K562 (cell line): ENCODE measurements at regions not wholly inside any gene's neighbourhood (a gene's known extent, or its start where the extent isn't known, plus 50 kb on each side); places are given as distances from the start of the nearest gene placed in this dataset.
A peak's percentile ranks its signal among the peaks of the same experiment; 100 is the strongest.

ENCODE experiments used
- CREB3 ChIP-seq: fragments of 450-650 bp; conservative IDR thresholded peaks from 2 replicates; pipeline ENCODE4 v1.6.1; 2016; ENCODE audit warnings: missing genetic modification characterization, low read depth, mild to moderate bottlenecking, missing compliant biosample characterization, moderate library complexity
- LCOR ChIP-seq: sonication (generic); formaldehyde crosslinking; IDR thresholded peaks from 2 replicates; pipeline ENCODE4 v1.8.0; 2022; ENCODE audit warnings: mild to moderate bottlenecking, missing genetic modification reagents
- LEF1 ChIP-seq: fragments of 450-650 bp; IDR thresholded peaks from 2 replicates; pipeline ENCODE4 v1.6.1; 2016; ENCODE audit warnings: mild to moderate bottlenecking
- MAFK ChIP-seq: IDR thresholded peaks from 2 replicates; pipeline ENCODE4 v1.6.1; 2011; ENCODE audit warnings: low read length, improper control_type of control experiment
- MLX ChIP-seq, 2 experiments: fragments of 450-650 bp in 1 of 2; sonication (generic) in 1 of 2; formaldehyde crosslinking; conservative IDR thresholded peaks; 2 replicates each; pipeline versions ENCODE4 v1.4.0 to v1.8.1; 2020 to 2022; ENCODE audit warnings: mild to moderate bottlenecking in 1 of 2, missing genetic modification reagents in 1 of 2
- PREB ChIP-seq: sonication (generic); formaldehyde crosslinking; IDR thresholded peaks from 2 replicates; pipeline ENCODE4 v1.8.1; 2023; ENCODE audit warnings: mild to moderate bottlenecking, missing genetic modification reagents
- SMARCA5 ChIP-seq: fragments of 450-650 bp; IDR thresholded peaks from 2 replicates; pipeline ENCODE4 v1.6.1; 2016
- SMARCE1 ChIP-seq: fragments of 450-650 bp; IDR thresholded peaks from 2 replicates; pipeline ENCODE4 v1.7.1; 2016; ENCODE audit warnings: mild to moderate bottlenecking
- SOX6 ChIP-seq: fragments of 450-650 bp; IDR thresholded peaks from 2 replicates; pipeline ENCODE4 v1.6.1; 2014; ENCODE audit warnings: mild to moderate bottlenecking
- STAG1 ChIP-seq: sonication (generic); formaldehyde crosslinking; IDR thresholded peaks from 2 replicates; pipeline ENCODE4 v1.5.0; 2020; ENCODE audit warnings: missing genetic modification reagents, borderline replicate concordance
- TEAD4 ChIP-seq, 2 experiments: sonication (generic) in 1 of 2; formaldehyde crosslinking in 1 of 2; IDR thresholded peaks; 2 replicates each; pipeline versions ENCODE4 v1.6.1 to v1.8.0; 2012 to 2022; ENCODE audit warnings: borderline replicate concordance in 1 of 2, inconsistent platforms in 1 of 2, low read length in 1 of 2, mild to moderate bottlenecking in 1 of 2, missing genetic modification reagents in 1 of 2
- ZNF175 ChIP-seq: fragments of 200-800 bp; sonication (Bioruptor generic); IDR thresholded peaks from 2 replicates; pipeline ENCODE4 v1.6.1; 2016; ENCODE audit warnings: low read depth, mild to moderate bottlenecking, missing genetic modification characterization, missing compliant biosample characterization
- ZNF224 ChIP-seq: sonication (generic); formaldehyde crosslinking; IDR thresholded peaks from 2 replicates; pipeline ENCODE4 v1.8.0; 2022; ENCODE audit warnings: mild to moderate bottlenecking, missing genetic modification reagents
- ZNF282 ChIP-seq: sonication (generic); formaldehyde crosslinking; IDR thresholded peaks from 2 replicates; pipeline ENCODE4 v1.8.1; 2023; ENCODE audit warnings: missing genetic modification reagents
- ZNF324 ChIP-seq: fragments of 250-450 bp; sonication (Bioruptor Pico); IDR thresholded peaks from 2 replicates; pipeline ENCODE4 v1.4.0; 2020; ENCODE audit warnings: mild to moderate bottlenecking
- ZNF583 ChIP-seq: fragments of 250-450 bp; sonication (Bioruptor Pico); IDR thresholded peaks from 2 replicates; pipeline ENCODE4 v1.4.0; 2020
- ZNF785 ChIP-seq: fragments of 250-450 bp; sonication (Bioruptor Pico); IDR thresholded peaks from 2 replicates; pipeline ENCODE4 v1.4.0; 2020; ENCODE audit warnings: mild to moderate bottlenecking
- TF ChIP-seq, protein P1 (sequence below): fragments of 250-450 bp; sonication (Bioruptor Pico); IDR thresholded peaks from 2 replicates; pipeline ENCODE4 v1.5.0; 2020; ENCODE audit warnings: mild to moderate bottlenecking
- TF ChIP-seq, protein P2 (sequence below): fragments of 450-650 bp; IDR thresholded peaks from 2 replicates; pipeline ENCODE4 v1.6.1; 2016; ENCODE audit warnings: low read depth, mild to moderate bottlenecking, moderate library complexity
- TF ChIP-seq, protein P3 (sequence below), 2 experiments: fragments of 200-800 bp in 1 of 2; sonication (Bioruptor generic) in 1 of 2; sonication (generic) in 1 of 2; formaldehyde crosslinking in 1 of 2; IDR thresholded peaks in 1 of 2; conservative IDR thresholded peaks in 1 of 2; 2 replicates each; pipeline versions ENCODE4 v1.5.0 to v1.6.1; 2016 to 2020; ENCODE audit warnings: missing compliant biosample characterization in 1 of 2, missing genetic modification characterization in 1 of 2, missing genetic modification reagents in 1 of 2
- TF ChIP-seq, protein P4 (sequence below): sonication (generic); formaldehyde crosslinking; IDR thresholded peaks from 2 replicates; pipeline ENCODE4 v1.5.0; 2020; ENCODE audit warnings: missing genetic modification reagents

DNA sequence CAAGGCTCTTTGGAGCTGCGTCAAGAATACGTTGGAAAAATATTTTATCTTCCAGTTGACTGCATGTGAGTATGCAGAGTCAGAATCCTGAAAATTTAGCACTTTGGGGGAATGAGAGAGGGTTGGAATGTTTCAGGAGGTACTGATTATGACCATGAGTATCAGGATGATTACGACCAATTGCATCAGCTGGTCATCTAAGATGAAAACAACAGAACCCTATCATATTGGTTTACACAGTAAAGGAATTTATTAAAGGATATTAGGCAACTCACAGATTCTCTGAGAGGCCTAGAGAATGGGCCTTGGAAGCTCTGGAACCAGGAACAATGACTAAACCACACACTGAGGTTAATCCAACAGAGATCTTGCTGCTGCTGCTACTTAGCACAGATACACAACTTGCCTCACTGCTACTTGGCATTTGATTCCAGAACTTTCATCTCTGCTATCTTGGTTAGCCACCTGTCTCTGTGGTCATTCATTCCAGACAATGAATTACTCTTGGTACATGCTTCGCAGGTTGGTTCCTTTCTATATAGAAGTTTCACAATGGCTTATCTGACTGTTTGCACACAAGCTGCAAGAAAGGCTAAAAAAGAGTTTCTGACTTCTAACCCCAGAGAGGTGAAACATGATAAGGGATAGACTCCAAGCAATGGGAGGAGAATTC is 68.0 kb upstream of the CTTNBP2 start (continued):
- TF ChIP-seq MLX (CRISPR knock-in tag; conservative IDR thresholded peaks at IDR 0.05), result no peak
- TF ChIP-seq, protein P1, sequence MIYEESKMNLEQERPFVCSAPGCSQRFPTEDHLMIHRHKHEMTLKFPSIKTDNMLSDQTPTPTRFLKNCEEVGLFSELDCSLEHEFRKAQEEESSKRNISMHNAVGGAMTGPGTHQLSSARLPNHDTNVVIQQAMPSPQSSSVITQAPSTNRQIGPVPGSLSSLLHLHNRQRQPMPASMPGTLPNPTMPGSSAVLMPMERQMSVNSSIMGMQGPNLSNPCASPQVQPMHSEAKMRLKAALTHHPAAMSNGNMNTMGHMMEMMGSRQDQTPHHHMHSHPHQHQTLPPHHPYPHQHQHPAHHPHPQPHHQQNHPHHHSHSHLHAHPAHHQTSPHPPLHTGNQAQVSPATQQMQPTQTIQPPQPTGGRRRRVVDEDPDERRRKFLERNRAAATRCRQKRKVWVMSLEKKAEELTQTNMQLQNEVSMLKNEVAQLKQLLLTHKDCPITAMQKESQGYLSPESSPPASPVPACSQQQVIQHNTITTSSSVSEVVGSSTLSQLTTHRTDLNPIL (CRISPR knock-in tag), result no peak
- TF ChIP-seq SMARCE1, result peak; percentile 79; the same call in 1 of the 2 replicates
- TF ChIP-seq ZNF785 (CRISPR knock-in tag), result no peak
- TF ChIP-seq SMARCA5, result no peak
- TF ChIP-seq STAG1 (CRISPR knock-in tag), result no peak
- peak; percentile 88 for TF ChIP-seq LEF1
- TF ChIP-seq TEAD4 (IDR thresholded peaks at IDR 0.05; ENCODE audit: low read length), result peak; percentile 97
- TF ChIP-seq TEAD4 (CRISPR knock-in tag; IDR thresholded peaks at IDR 0.05; ENCODE audit: borderline replicate concordance), result no peak
- TF ChIP-seq, protein P2, sequence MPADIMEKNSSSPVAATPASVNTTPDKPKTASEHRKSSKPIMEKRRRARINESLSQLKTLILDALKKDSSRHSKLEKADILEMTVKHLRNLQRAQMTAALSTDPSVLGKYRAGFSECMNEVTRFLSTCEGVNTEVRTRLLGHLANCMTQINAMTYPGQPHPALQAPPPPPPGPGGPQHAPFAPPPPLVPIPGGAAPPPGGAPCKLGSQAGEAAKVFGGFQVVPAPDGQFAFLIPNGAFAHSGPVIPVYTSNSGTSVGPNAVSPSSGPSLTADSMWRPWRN, result peak; percentile 59; the same call in 1 of the 2 replicates
- peak; percentile 97 for TF ChIP-seq LCOR
- TF ChIP-seq ZNF282 (CRISPR knock-in tag), result no peak
- 0 out of 2 replicates have a peak, but pooled peaks have one; percentile 36 for TF ChIP-seq CREB3 (tag)
- TF ChIP-seq, protein P3, sequence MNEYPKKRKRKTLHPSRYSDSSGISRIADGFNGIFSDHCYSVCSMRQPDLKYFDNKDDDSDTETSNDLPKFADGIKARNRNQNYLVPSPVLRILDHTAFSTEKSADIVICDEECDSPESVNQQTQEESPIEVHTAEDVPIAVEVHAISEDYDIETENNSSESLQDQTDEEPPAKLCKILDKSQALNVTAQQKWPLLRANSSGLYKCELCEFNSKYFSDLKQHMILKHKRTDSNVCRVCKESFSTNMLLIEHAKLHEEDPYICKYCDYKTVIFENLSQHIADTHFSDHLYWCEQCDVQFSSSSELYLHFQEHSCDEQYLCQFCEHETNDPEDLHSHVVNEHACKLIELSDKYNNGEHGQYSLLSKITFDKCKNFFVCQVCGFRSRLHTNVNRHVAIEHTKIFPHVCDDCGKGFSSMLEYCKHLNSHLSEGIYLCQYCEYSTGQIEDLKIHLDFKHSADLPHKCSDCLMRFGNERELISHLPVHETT (CRISPR knock-in tag; conservative IDR thresholded peaks at IDR 0.05 in 1 of 2, IDR thresholded peaks at IDR 0.05 in 1 of 2), result peak in 1 of 2 experiments; percentile 43; a peak in 1 of 4 replicates
- peak; percentile 99 for TF ChIP-seq SOX6
- no peak for TF ChIP-seq PREB (CRISPR knock-in tag)
- peak; percentile 93 for TF ChIP-seq ZNF175
- no peak for TF ChIP-seq ZNF583 (CRISPR knock-in tag)
- no peak for TF ChIP-seq ZNF224 (CRISPR knock-in tag)
- TF ChIP-seq, protein P4, sequence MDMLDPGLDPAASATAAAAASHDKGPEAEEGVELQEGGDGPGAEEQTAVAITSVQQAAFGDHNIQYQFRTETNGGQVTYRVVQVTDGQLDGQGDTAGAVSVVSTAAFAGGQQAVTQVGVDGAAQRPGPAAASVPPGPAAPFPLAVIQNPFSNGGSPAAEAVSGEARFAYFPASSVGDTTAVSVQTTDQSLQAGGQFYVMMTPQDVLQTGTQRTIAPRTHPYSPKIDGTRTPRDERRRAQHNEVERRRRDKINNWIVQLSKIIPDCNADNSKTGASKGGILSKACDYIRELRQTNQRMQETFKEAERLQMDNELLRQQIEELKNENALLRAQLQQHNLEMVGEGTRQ (CRISPR knock-in tag), result no peak
- TF ChIP-seq MAFK, result no peak
- TF ChIP-seq ZNF324, result no peak
